ENCODE measurements at regions not wholly inside any gene's neighbourhood (a gene's known extent, or its start where the extent isn't known, plus 50 kb on each side); places are given as distances from the start of the nearest gene placed in this dataset.

GRCh38 chr1:58250587-58250948, 296.0 kb downstream of the OMA1 start:
- no peak for TF ChIP-seq POLR2A (IDR thresholded peaks at IDR 0.05; ENCODE audit: low read depth, low read length)
- TF ChIP-seq TAF1 (IDR thresholded peaks at IDR 0.05; ENCODE audit: low read depth, low read length): no peak
- TF ChIP-seq POLR2AphosphoS5 (IDR thresholded peaks at IDR 0.05; ENCODE audit: low read depth, low read length): no peak
- TF ChIP-seq SPI1 (IDR thresholded peaks at IDR 0.05; ENCODE audit: low read depth, low read length): no peak
- TF ChIP-seq PAX5 (IDR thresholded peaks at IDR 0.05; ENCODE audit: insufficient read depth, low read length, severe bottlenecking): no peak
- no peak for TF ChIP-seq POU2F2 (IDR thresholded peaks at IDR 0.05; ENCODE audit: low read depth, low read length)
